PFSK-1 (cell line): ENCODE measurements at regions not wholly inside any gene's neighbourhood (a gene's known extent, or its start where the extent isn't known, plus 50 kb on each side); places are given as distances from the start of the nearest gene placed in this dataset.

ENCODE experiments used
- FOXP2 ChIP-seq: optimal IDR thresholded peaks from 2 replicates; pipeline ENCODE3; 2011; ENCODE audit warnings: borderline replicate concordance, control low read depth, inconsistent platforms; ENCODE audit not compliant: insufficient read depth; ENCODE audit errors: extremely low read length, extremely low read depth
- POLR2AphosphoS5 ChIP-seq: IDR thresholded peaks from 2 replicates; pipeline ENCODE4 v1.6.1; 2012; ENCODE audit warnings: low read depth, mild to moderate bottlenecking, control low read depth, low read length, moderate library complexity
- SIN3A ChIP-seq: IDR thresholded peaks from 2 replicates; pipeline ENCODE4 v1.6.1; 2012; ENCODE audit warnings: mild to moderate bottlenecking, low read length, moderate library complexity, borderline replicate concordance; ENCODE audit not compliant: insufficient read depth
- TAF1 ChIP-seq: IDR thresholded peaks from 2 replicates; pipeline ENCODE4 v1.6.1; 2012; ENCODE audit warnings: low read length, control low read depth, borderline replicate concordance; ENCODE audit not compliant: insufficient read depth
- TF ChIP-seq, protein P1 (sequence below), 2 experiments: IDR thresholded peaks; 2 replicates each; pipeline versions ENCODE4 v1.6.1 to v1.8.0; 2011 to 2012; ENCODE audit warnings: low read depth in 2 of 2, low read length in 2 of 2, control low read depth in 1 of 2, inconsistent platforms in 1 of 2, mild to moderate bottlenecking in 1 of 2, moderate library complexity in 1 of 2; ENCODE audit not compliant: insufficient read depth in 1 of 2

DNA sequence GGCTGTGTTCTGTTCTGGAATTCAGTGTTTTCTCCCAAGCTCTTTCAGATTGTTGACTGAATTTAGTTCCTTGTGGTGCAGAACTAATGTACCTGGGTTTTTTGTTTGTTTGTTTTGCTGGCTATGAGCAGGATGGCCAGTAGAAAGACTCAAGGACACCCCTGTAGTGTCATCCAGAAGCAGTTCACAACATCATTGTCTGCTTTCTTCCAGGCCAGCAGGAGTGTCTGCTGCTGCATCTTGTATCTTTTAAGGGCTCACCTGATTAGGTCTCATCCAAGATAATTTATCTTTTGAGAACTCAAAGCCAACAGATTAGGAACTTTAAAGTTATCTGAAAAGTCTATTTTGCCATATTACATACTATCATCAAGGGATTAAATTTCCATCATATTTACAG lies 318.5 kb upstream of the MC4R start:
- TF ChIP-seq SIN3A (no peak), POLR2AphosphoS5 (no peak), TAF1 (no peak), FOXP2 (no peak)
- TF ChIP-seq, protein P1, sequence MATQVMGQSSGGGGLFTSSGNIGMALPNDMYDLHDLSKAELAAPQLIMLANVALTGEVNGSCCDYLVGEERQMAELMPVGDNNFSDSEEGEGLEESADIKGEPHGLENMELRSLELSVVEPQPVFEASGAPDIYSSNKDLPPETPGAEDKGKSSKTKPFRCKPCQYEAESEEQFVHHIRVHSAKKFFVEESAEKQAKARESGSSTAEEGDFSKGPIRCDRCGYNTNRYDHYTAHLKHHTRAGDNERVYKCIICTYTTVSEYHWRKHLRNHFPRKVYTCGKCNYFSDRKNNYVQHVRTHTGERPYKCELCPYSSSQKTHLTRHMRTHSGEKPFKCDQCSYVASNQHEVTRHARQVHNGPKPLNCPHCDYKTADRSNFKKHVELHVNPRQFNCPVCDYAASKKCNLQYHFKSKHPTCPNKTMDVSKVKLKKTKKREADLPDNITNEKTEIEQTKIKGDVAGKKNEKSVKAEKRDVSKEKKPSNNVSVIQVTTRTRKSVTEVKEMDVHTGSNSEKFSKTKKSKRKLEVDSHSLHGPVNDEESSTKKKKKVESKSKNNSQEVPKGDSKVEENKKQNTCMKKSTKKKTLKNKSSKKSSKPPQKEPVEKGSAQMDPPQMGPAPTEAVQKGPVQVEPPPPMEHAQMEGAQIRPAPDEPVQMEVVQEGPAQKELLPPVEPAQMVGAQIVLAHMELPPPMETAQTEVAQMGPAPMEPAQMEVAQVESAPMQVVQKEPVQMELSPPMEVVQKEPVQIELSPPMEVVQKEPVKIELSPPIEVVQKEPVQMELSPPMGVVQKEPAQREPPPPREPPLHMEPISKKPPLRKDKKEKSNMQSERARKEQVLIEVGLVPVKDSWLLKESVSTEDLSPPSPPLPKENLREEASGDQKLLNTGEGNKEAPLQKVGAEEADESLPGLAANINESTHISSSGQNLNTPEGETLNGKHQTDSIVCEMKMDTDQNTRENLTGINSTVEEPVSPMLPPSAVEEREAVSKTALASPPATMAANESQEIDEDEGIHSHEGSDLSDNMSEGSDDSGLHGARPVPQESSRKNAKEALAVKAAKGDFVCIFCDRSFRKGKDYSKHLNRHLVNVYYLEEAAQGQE (IDR thresholded peaks at IDR 0.05; ENCODE audit: insufficient read depth in 1 of 2, low read depth in 2 of 2, low read length in 2 of 2): no peak
